ENCODE measurements at regions not wholly inside any gene's neighbourhood (a gene's known extent, or its start where the extent isn't known, plus 50 kb on each side); places are given as distances from the start of the nearest gene placed in this dataset.

- H3K4me3 Mint-ChIP-seq, result no peak overlapping the region
- no peaks in the 10 kb centered on the region for H3K36me3 ChIP-seq (ENCODE audit: insufficient read depth, low read length)
- H3K4me3 ChIP-seq (ENCODE audit: low read length in 2 of 2), result no peak overlapping the region
- peaks cover 2 to 5% of the 10 kb centered on the region in 2 donors for H3K27me3 Mint-ChIP-seq
- ChIA-PET CTCF (ENCODE audit: partially characterized antibody) (interaction anchor here (1.8 kb wide), 1 partner anchor 20 kb away, joined by 4 read pairs; no protein-coding TSS in a partner anchor), POLR2A (ENCODE audit: partially characterized antibody) (no interaction called here)
- no peaks in the 10 kb centered on the region for H3K9me3 ChIP-seq (ENCODE audit: control insufficient read depth in 1 of 2, low read length in 2 of 2)
- H3K27ac Mint-ChIP-seq, result no peak overlapping the region
- H3K36me3 Mint-ChIP-seq, result no peaks in the 10 kb centered on the region
- peaks cover 0 to 4% (median 0%) of the 10 kb centered on the region in 8 donors for H3K9me3 Mint-ChIP-seq
- no peaks in the 10 kb centered on the region for H3K4me1 Mint-ChIP-seq
- H3K4me1 ChIP-seq (ENCODE audit: insufficient read depth, low read length), result no peaks in the 10 kb centered on the region
- no peak for DNase-seq
- H3K27ac ChIP-seq (ENCODE audit: low read depth, low read length), result no peak overlapping the region
- no peaks in the 10 kb centered on the region for H3K27me3 ChIP-seq (ENCODE audit: insufficient read depth, low read length)
- intact Hi-C loops (cut with micrococcal nuclease), result no loop called here
Observed at GRCh38 chr5:122534829-122535228, 222.8 kb downstream of the SNCAIP start.

- no peaks in the 10 kb centered on the region for H3K9me3 ChIP-seq (ENCODE audit: control insufficient read depth in 1 of 2, low read length in 2 of 2)
- ChIA-PET POLR2A (ENCODE audit: partially characterized antibody) (no interaction called here), CTCF (ENCODE audit: partially characterized antibody) (no interaction called here)
- no peaks in the 10 kb centered on the region for H3K4me1 ChIP-seq (ENCODE audit: insufficient read depth, low read length)
- Mint-ChIP-seq H3K27ac (no peak overlapping the region), H3K27me3 (peaks cover 4 to 7% of the 10 kb centered on the region in 2 donors), H3K9me3 (peaks cover 0 to 8% (median 0%) of the 10 kb centered on the region in 8 donors), H3K36me3 (no peaks in the 10 kb centered on the region), H3K4me1 (no peaks in the 10 kb centered on the region), H3K4me3 (no peak overlapping the region)
- intact Hi-C loops (cut with micrococcal nuclease), result no loop called here
- no peak overlapping the region for H3K27ac ChIP-seq (ENCODE audit: low read depth, low read length)
- DNase-seq, result no peak
- H3K36me3 ChIP-seq (ENCODE audit: insufficient read depth, low read length), result no peaks in the 10 kb centered on the region
- no peaks in the 10 kb centered on the region for H3K27me3 ChIP-seq (ENCODE audit: insufficient read depth, low read length)
- H3K4me3 ChIP-seq (ENCODE audit: low read length in 2 of 2), result no peak overlapping the region
Observed at GRCh38 chr5:122541388-122541787, 229.4 kb downstream of the SNCAIP start.

- no peaks in the 10 kb centered on the region for H3K36me3 Mint-ChIP-seq
- Histone ChIP-seq H3K9me3 (ENCODE audit: control insufficient read depth in 1 of 2, low read length in 2 of 2) (no peaks in the 10 kb centered on the region), H3K4me1 (ENCODE audit: insufficient read depth, low read length) (no peaks in the 10 kb centered on the region), H3K27ac (ENCODE audit: low read depth, low read length) (no peak overlapping the region), H3K27me3 (ENCODE audit: insufficient read depth, low read length) (no peaks in the 10 kb centered on the region), H3K36me3 (ENCODE audit: insufficient read depth, low read length) (no peaks in the 10 kb centered on the region), H3K4me3 (ENCODE audit: low read length in 2 of 2) (no peak overlapping the region)
- H3K9me3 Mint-ChIP-seq, result peaks cover 0 to 4% (median 0%) of the 10 kb centered on the region in 8 donors
- no peak overlapping the region for H3K4me3 Mint-ChIP-seq
- H3K4me1 Mint-ChIP-seq, result no peaks in the 10 kb centered on the region
- intact Hi-C loops (cut with micrococcal nuclease), result no loop called here
- CTCF ChIA-PET (ENCODE audit: partially characterized antibody), result no interaction called here
- POLR2A ChIA-PET (ENCODE audit: partially characterized antibody), result no interaction called here
- H3K27me3 Mint-ChIP-seq, result peaks cover 3 to 4% of the 10 kb centered on the region in 2 donors
- H3K27ac Mint-ChIP-seq, result no peak overlapping the region
- DNase-seq, result no peak
Observed at GRCh38 chr5:122545986-122546385, 228.9 kb upstream of the SNX2 start.

GRCh38 chr5:122547219-122547618 is 227.7 kb upstream of the SNX2 start:
- Histone ChIP-seq H3K27me3 (ENCODE audit: insufficient read depth, low read length) (no peaks in the 10 kb centered on the region), H3K9me3 (ENCODE audit: control insufficient read depth in 1 of 2, low read length in 2 of 2) (no peaks in the 10 kb centered on the region), H3K36me3 (ENCODE audit: insufficient read depth, low read length) (no peaks in the 10 kb centered on the region), H3K4me1 (ENCODE audit: insufficient read depth, low read length) (no peaks in the 10 kb centered on the region), H3K4me3 (ENCODE audit: low read length in 2 of 2) (no peak overlapping the region), H3K27ac (ENCODE audit: low read depth, low read length) (no peak overlapping the region)
- H3K4me1 Mint-ChIP-seq, result peaks cover 0 to 1% (median 0%) of the 10 kb centered on the region in 4 donors
- H3K27me3 Mint-ChIP-seq, result peaks cover 3 to 4% of the 10 kb centered on the region in 2 donors
- H3K27ac Mint-ChIP-seq, result no peak overlapping the region
- no peaks in the 10 kb centered on the region for H3K36me3 Mint-ChIP-seq
- ChIA-PET CTCF (ENCODE audit: partially characterized antibody) (no interaction called here), POLR2A (ENCODE audit: partially characterized antibody) (no interaction called here)
- no peak for DNase-seq
- H3K9me3 Mint-ChIP-seq, result peaks cover 0 to 4% (median 0%) of the 10 kb centered on the region in 8 donors
- H3K4me3 Mint-ChIP-seq, result no peak overlapping the region
- intact Hi-C loops (cut with micrococcal nuclease), result no loop called here

- CTCF ChIA-PET (ENCODE audit: partially characterized antibody), result no interaction called here
- POLR2A ChIA-PET (ENCODE audit: partially characterized antibody), result no interaction called here
- Mint-ChIP-seq H3K9me3 (peaks cover 0 to 4% (median 0%) of the 10 kb centered on the region in 8 donors), H3K4me3 (no peak overlapping the region), H3K27me3 (peaks cover 1 to 3% of the 10 kb centered on the region in 2 donors), H3K36me3 (no peaks in the 10 kb centered on the region), H3K27ac (no peak overlapping the region), H3K4me1 (peaks cover 0 to 1% (median 0%) of the 10 kb centered on the region in 4 donors)
- DNase-seq, result no peak
- Histone ChIP-seq H3K4me1 (ENCODE audit: insufficient read depth, low read length) (no peaks in the 10 kb centered on the region), H3K27me3 (ENCODE audit: insufficient read depth, low read length) (no peaks in the 10 kb centered on the region), H3K4me3 (ENCODE audit: low read length in 2 of 2) (no peak overlapping the region), H3K9me3 (ENCODE audit: control insufficient read depth in 1 of 2, low read length in 2 of 2) (no peaks in the 10 kb centered on the region), H3K36me3 (ENCODE audit: insufficient read depth, low read length) (no peaks in the 10 kb centered on the region), H3K27ac (ENCODE audit: low read depth, low read length) (no peak overlapping the region)
- intact Hi-C loops (cut with micrococcal nuclease), result no loop called here
Observed at GRCh38 chr5:122547669-122548068, 227.2 kb upstream of the SNX2 start.

GRCh38 chr5:122559676-122560075 is 215.2 kb upstream of the SNX2 start:
- no peak overlapping the region for H3K4me3 ChIP-seq (ENCODE audit: low read length in 2 of 2)
- Mint-ChIP-seq H3K27me3 (peaks cover 0 to 1% of the 10 kb centered on the region in 2 donors), H3K4me3 (no peak overlapping the region), H3K4me1 (no peaks in the 10 kb centered on the region), H3K36me3 (no peaks in the 10 kb centered on the region), H3K9me3 (peaks cover 0 to 3% (median 0%) of the 10 kb centered on the region in 8 donors), H3K27ac (no peak overlapping the region)
- no peaks in the 10 kb centered on the region for H3K36me3 ChIP-seq (ENCODE audit: insufficient read depth, low read length)
- DNase-seq, result no peak
- no peaks in the 10 kb centered on the region for H3K4me1 ChIP-seq (ENCODE audit: insufficient read depth, low read length)
- intact Hi-C loops (cut with micrococcal nuclease), result no loop called here
- no peak overlapping the region for H3K27ac ChIP-seq (ENCODE audit: low read depth, low read length)
- CTCF ChIA-PET (ENCODE audit: partially characterized antibody), result no interaction called here
- H3K27me3 ChIP-seq (ENCODE audit: insufficient read depth, low read length), result no peaks in the 10 kb centered on the region
- POLR2A ChIA-PET (ENCODE audit: partially characterized antibody), result no interaction called here
- H3K9me3 ChIP-seq (ENCODE audit: control insufficient read depth in 1 of 2, low read length in 2 of 2), result no peaks in the 10 kb centered on the region

- no peak for DNase-seq
- Mint-ChIP-seq H3K4me3 (no peak overlapping the region), H3K36me3 (no peaks in the 10 kb centered on the region), H3K27ac (no peak overlapping the region), H3K4me1 (no peaks in the 10 kb centered on the region), H3K9me3 (peaks cover 0 to 2% (median 0%) of the 10 kb centered on the region in 8 donors), H3K27me3 (peaks cover 0 to 1% of the 10 kb centered on the region in 2 donors)
- ChIA-PET POLR2A (ENCODE audit: partially characterized antibody) (no interaction called here), CTCF (ENCODE audit: partially characterized antibody) (no interaction called here)
- Histone ChIP-seq H3K4me1 (ENCODE audit: insufficient read depth, low read length) (no peaks in the 10 kb centered on the region), H3K9me3 (ENCODE audit: control insufficient read depth in 1 of 2, low read length in 2 of 2) (no peaks in the 10 kb centered on the region), H3K27me3 (ENCODE audit: insufficient read depth, low read length) (no peaks in the 10 kb centered on the region), H3K4me3 (ENCODE audit: low read length in 2 of 2) (no peak overlapping the region), H3K27ac (ENCODE audit: low read depth, low read length) (no peak overlapping the region), H3K36me3 (ENCODE audit: insufficient read depth, low read length) (no peaks in the 10 kb centered on the region)
- intact Hi-C loops (cut with micrococcal nuclease), result no loop called here
Observed at GRCh38 chr5:122561209-122561608, 213.7 kb upstream of the SNX2 start.

GRCh38 chr5:122565331-122565730 is 209.5 kb upstream of the SNX2 start:
- Histone ChIP-seq H3K36me3 (ENCODE audit: insufficient read depth, low read length) (no peaks in the 10 kb centered on the region), H3K9me3 (ENCODE audit: control insufficient read depth in 1 of 2, low read length in 2 of 2) (no peaks in the 10 kb centered on the region), H3K4me3 (ENCODE audit: low read length in 2 of 2) (no peak overlapping the region), H3K27ac (ENCODE audit: low read depth, low read length) (no peak overlapping the region), H3K4me1 (ENCODE audit: insufficient read depth, low read length) (no peaks in the 10 kb centered on the region), H3K27me3 (ENCODE audit: insufficient read depth, low read length) (no peaks in the 10 kb centered on the region)
- Mint-ChIP-seq H3K9me3 (no peaks in the 10 kb centered on the region), H3K36me3 (no peaks in the 10 kb centered on the region), H3K27me3 (no peaks in the 10 kb centered on the region), H3K4me3 (no peak overlapping the region), H3K4me1 (no peaks in the 10 kb centered on the region), H3K27ac (no peak overlapping the region)
- POLR2A ChIA-PET (ENCODE audit: partially characterized antibody), result no interaction called here
- no peak for DNase-seq
- CTCF ChIA-PET (ENCODE audit: partially characterized antibody), result no interaction called here
- intact Hi-C loops (cut with micrococcal nuclease), result no loop called here

Measured in CD4-positive, alpha-beta memory T cell (primary cell).